Transverse colon (tissue), 3 donors: ENCODE measurements at regions not wholly inside any gene's neighbourhood (a gene's known extent, or its start where the extent isn't known, plus 50 kb on each side); places are given as distances from the start of the nearest gene placed in this dataset.
"Not testable (repeated sequence)": the region's sequence is repeated elsewhere in the genome, so short reads cannot be mapped to it uniquely, and the experiment has no call there.

Experiments used
- CTCF ChIP-seq, 5 experiments: fragments of 200-600 bp in 3 of 5; fragments of 450-650 bp in 2 of 5; sonication (generic) in 3 of 5; IDR thresholded peaks; 1 replicate in 2 of 5; 2 replicates in 3 of 5; pipeline ENCODE4 v1.5.1; 2016 to 2017; ENCODE audit warnings: antibody characterized with exemption in 5 of 5, inconsistent platforms in 3 of 5, mild to moderate bottlenecking in 2 of 5, moderate library complexity in 1 of 5
- POLR2A ChIP-seq: fragments of 450-650 bp; IDR thresholded peaks from one replicate; pipeline ENCODE4 v1.6.1; 2016; ENCODE audit warnings: antibody characterized with exemption, mild to moderate bottlenecking, moderate library complexity

DNA sequence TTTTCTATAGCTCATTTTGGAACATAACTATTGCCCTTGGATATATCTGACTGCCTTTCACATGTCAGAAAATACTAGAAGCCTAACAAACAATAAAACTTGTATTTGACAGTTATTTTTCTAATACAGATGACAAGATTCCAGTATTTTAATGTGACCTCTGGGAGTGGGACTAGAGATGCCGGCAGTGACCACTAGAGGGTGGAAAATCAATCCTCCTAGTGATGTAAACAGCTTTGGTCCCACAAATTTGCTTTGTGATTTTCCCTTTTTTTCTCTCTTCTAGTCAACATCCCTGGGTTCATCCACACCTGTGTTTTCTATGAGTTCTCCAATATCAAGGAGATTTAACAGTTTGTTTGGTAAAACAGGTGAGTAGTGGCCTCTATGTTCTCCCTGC lies 615.1 kb downstream of the SPATA31A6 start:
- TF ChIP-seq CTCF (IDR thresholded peaks at IDR 0.05) = peak in 1 of 5 experiments; percentile 3
- TF ChIP-seq POLR2A = not testable (repeated sequence)
